ENCODE measurements at regions not wholly inside any gene's neighbourhood (a gene's known extent, or its start where the extent isn't known, plus 50 kb on each side); places are given as distances from the start of the nearest gene placed in this dataset.
A peak's percentile ranks its signal among the peaks of the same experiment; 100 is the strongest.

DNA sequence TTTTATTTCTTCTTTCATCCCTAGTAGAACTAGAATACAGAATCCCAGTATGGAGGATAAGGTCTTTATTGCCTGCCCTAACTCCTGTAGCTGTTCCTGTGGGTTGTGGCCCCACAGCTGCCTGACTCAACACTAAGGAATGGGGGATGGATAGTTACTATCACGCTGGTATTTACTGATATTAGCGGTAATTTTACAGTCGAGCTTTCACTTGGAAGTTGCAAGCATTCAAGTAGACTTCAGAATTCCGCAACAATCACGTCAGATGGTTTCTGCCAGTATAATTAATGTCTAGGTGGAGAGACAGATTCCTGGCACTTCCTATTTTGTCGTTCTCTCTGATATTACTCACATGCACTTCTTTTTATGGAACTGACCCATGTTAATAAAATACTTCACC is 489.8 kb downstream of the PABPC4L start:
- DNase-seq, result no peak
- TF ChIP-seq, protein P1, sequence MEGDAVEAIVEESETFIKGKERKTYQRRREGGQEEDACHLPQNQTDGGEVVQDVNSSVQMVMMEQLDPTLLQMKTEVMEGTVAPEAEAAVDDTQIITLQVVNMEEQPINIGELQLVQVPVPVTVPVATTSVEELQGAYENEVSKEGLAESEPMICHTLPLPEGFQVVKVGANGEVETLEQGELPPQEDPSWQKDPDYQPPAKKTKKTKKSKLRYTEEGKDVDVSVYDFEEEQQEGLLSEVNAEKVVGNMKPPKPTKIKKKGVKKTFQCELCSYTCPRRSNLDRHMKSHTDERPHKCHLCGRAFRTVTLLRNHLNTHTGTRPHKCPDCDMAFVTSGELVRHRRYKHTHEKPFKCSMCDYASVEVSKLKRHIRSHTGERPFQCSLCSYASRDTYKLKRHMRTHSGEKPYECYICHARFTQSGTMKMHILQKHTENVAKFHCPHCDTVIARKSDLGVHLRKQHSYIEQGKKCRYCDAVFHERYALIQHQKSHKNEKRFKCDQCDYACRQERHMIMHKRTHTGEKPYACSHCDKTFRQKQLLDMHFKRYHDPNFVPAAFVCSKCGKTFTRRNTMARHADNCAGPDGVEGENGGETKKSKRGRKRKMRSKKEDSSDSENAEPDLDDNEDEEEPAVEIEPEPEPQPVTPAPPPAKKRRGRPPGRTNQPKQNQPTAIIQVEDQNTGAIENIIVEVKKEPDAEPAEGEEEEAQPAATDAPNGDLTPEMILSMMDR (IDR thresholded peaks at IDR 0.05), result no peak
- H3K4me1 ChIP-seq, result no peaks in the 10 kb centered on the region
- H3K27me3 ChIP-seq, result no peaks in the 10 kb centered on the region
- no peaks in the 10 kb centered on the region for H3K36me3 ChIP-seq
- ATAC-seq, result no peak
- intact Hi-C loops (cut with DNase I), result no loop called here
- H3K27ac ChIP-seq, result no peak overlapping the region
- no peak overlapping the region for H3K4me3 ChIP-seq
- peaks cover 0 to 15% of the 10 kb centered on the region in 2 donors for H3K9me3 ChIP-seq

DNA sequence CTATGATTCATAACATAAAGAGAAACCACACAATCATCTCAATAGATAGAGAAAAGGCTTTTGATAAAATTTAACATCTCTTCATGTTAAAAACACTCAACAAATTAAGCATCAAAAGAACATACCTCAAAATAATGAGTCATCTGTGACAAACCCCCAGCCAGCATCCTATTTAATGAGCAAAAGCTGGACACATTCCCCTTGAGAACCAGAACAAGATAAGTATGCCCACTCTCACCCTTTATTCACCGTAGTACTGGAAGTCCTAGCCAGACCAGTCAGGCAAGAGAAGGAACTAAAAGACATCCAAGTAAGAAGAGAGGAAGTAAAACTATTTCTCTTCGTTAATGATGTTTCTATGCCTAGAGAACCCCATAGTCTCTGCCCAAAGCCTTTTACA is 507.2 kb downstream of the PABPC4L start:
- Histone ChIP-seq H3K27me3 (no peaks in the 10 kb centered on the region), H3K9me3 (peaks cover 0 to 2% of the 10 kb centered on the region in 2 donors), H3K4me1 (no peaks in the 10 kb centered on the region), H3K4me3 (no peak overlapping the region), H3K27ac (no peak overlapping the region), H3K36me3 (no peaks in the 10 kb centered on the region)
- intact Hi-C loops (cut with DNase I), result no loop called here
- TF ChIP-seq, protein P1 (IDR thresholded peaks at IDR 0.05), result no peak
- no peak for DNase-seq
- ATAC-seq, result no peak

DNA sequence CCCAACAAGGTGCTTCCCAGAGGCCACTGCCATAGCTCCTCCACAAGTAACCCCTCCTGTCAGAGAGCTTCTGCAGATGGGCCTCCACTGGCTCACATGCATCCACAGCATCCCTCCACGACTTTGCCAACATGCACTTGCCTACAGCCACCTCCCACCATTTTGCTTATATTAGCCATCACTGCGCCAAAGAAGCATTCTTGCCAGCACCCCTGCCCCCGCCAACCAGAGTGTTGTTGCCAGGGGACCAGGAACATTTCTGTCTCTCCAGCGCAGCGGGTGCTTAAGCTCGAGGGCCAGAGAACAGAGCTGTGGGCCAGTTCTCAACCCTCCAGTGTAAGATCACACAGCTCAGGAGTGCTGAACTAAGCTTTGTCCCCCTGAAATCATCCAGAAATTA is 517.6 kb downstream of the PABPC4L start:
- DNase-seq, result no peak
- Histone ChIP-seq H3K27me3 (no peaks in the 10 kb centered on the region), H3K27ac (no peak overlapping the region), H3K9me3 (peaks cover 0 to 5% of the 10 kb centered on the region in 2 donors), H3K4me3 (no peak overlapping the region), H3K36me3 (no peaks in the 10 kb centered on the region), H3K4me1 (no peaks in the 10 kb centered on the region)
- no peak for ATAC-seq
- TF ChIP-seq, protein P1 (IDR thresholded peaks at IDR 0.05), result no peak
- intact Hi-C loops (cut with DNase I), result no loop called here

DNA sequence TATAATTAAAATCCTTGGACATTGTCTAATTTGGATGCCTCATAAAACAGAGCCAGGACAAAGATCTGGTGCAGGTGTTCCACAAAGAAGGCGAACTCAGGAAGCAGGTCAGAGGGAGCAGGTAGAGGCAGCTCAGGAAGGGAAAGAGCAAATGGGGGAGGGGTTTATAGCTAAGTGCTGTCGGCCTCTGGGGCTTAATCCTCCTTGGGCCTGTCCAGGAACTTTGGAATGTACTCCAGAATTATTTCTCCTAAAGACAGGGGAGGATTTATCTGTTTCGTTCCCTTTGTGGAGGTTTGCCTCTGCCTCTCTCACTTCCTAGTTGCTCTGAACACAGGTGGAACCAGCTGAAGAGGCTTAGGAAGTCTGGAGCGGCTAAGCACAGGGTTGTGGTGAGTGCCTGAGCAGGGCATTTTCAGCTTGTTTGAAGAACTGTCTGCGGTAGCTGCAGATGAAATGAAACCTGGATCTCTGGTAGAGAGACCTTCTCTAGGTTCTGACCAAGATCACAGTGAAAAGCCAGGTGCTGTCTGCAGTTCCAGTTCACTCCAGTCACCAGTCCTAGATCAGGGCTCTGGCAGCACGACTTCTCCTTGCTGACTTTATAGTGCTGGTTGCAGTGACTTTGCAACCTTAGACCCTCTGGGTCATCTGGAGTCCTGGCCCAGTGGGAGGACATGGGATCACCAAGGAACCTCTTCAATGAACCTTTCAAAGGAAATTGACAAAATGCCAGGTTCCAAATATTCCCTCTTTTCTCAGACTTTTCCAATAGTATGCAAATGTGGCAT is 519.2 kb downstream of the PCDH10 start:
- ATAC-seq (peak; percentile 15), DNase-seq (no peak)
- TF ChIP-seq, protein P1 (IDR thresholded peaks at IDR 0.05), result no peak
- intact Hi-C loops (cut with DNase I), result no loop called here
- no peaks in the 10 kb centered on the region for H3K9me3 ChIP-seq
- no peak overlapping the region for H3K27ac ChIP-seq
- no peak overlapping the region for H3K4me3 ChIP-seq
- H3K36me3 ChIP-seq, result no peaks in the 10 kb centered on the region
- no peaks in the 10 kb centered on the region for H3K27me3 ChIP-seq
- H3K4me1 ChIP-seq, result no peaks in the 10 kb centered on the region

DNA sequence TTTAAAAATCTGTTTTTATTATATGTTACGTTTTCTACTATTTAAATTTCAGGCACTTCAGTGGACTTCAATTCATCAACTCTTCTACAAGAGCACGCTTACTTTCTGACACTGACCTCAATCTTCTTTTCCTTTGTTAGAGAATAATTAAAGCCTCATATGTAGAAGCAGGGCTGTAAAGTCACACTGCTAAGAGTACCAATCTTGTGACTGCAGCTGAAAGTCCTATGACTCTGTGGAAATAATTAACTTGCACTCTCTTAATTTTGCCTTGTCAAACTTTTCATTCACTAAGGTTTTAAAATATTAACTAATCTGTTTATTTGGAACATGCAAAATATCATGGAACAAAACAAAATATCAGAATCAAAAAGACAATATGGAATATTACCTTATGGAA is 498.1 kb downstream of the PCDH10 start:
- no peaks in the 10 kb centered on the region for H3K27me3 ChIP-seq
- no peak overlapping the region for H3K27ac ChIP-seq
- intact Hi-C loops (cut with DNase I), result no loop called here
- DNase-seq, result no peak
- ATAC-seq, result no peak
- H3K36me3 ChIP-seq, result no peaks in the 10 kb centered on the region
- H3K4me1 ChIP-seq, result no peaks in the 10 kb centered on the region
- TF ChIP-seq, protein P1 (IDR thresholded peaks at IDR 0.05), result no peak
- no peaks in the 10 kb centered on the region for H3K9me3 ChIP-seq
- H3K4me3 ChIP-seq, result no peak overlapping the region
